Lower leg skin (tissue), 4 donors: ENCODE measurements at regions not wholly inside any gene's neighbourhood (a gene's known extent, or its start where the extent isn't known, plus 50 kb on each side); places are given as distances from the start of the nearest gene placed in this dataset.

Experiments
- DNase-seq, 2 donors: peaks; one replicate each; pipeline ENCODE4 v3.0.0-alpha.2; 2019; ENCODE audit warnings: low spot score in 2 of 2
- H3K4me3 ChIP-seq: fragments of 200-600 bp; sonication (generic); 2 replicates; pipeline ENCODE4 v1.5.1; 2017; ENCODE audit warnings: mild to moderate bottlenecking, low read depth; ENCODE audit not compliant: poor library complexity, severe bottlenecking
- POLR2A ChIP-seq, 2 donors: fragments of 450-650 bp; IDR thresholded peaks; one replicate each; pipeline ENCODE4 v1.6.1; 2016 to 2017; ENCODE audit warnings: antibody characterized with exemption in 2 of 2, mild to moderate bottlenecking in 1 of 2, moderate library complexity in 1 of 2
- WGBS, 2 donors: methylation state at CpG; one replicate each; pipeline ENCODE4 v1.1.5; 2018; 5-methylcytosine and 5-hydroxymethylcytosine counted together
- intact Hi-C: fragments of 100-400 bp; cut with DNase I; formaldehyde crosslinking; loops from one replicate; pipeline ENCODE4 v1.15.0; 2023; ENCODE audit warnings: low total_unique reads
- TF ChIP-seq, protein P1 (sequence below), 3 donors: fragments of 450-650 bp; IDR thresholded peaks; one replicate each; pipeline ENCODE4 v1.5.1; 2016; ENCODE audit warnings: antibody characterized with exemption in 3 of 3, mild to moderate bottlenecking in 3 of 3, moderate library complexity in 2 of 3

DNA sequence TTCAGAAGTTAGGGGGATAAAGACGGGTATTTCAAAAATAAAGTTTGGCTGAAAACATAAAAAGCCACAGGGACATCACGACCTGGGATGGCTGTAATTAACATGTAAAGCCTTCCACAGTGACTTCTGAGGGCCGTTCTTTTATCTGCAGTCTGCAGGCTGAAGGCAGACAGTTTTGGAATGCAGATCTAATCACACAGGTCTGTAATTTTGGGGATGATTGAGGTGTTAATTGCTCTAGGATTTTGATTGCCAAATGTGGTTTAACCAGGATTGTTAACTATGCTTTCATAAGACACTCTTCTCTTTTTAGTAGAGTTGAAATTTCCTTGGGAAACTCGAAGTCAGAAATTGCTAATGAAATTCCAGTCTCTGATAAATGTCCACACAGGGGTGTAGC is 355.5 kb downstream of the ATP23 start:
- TF ChIP-seq, protein P1, sequence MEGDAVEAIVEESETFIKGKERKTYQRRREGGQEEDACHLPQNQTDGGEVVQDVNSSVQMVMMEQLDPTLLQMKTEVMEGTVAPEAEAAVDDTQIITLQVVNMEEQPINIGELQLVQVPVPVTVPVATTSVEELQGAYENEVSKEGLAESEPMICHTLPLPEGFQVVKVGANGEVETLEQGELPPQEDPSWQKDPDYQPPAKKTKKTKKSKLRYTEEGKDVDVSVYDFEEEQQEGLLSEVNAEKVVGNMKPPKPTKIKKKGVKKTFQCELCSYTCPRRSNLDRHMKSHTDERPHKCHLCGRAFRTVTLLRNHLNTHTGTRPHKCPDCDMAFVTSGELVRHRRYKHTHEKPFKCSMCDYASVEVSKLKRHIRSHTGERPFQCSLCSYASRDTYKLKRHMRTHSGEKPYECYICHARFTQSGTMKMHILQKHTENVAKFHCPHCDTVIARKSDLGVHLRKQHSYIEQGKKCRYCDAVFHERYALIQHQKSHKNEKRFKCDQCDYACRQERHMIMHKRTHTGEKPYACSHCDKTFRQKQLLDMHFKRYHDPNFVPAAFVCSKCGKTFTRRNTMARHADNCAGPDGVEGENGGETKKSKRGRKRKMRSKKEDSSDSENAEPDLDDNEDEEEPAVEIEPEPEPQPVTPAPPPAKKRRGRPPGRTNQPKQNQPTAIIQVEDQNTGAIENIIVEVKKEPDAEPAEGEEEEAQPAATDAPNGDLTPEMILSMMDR (IDR thresholded peaks at IDR 0.05), result no peak
- TF ChIP-seq POLR2A (IDR thresholded peaks at IDR 0.05), result no peak
- no peak overlapping the region for H3K4me3 ChIP-seq
- intact Hi-C loops, result no loop called here
- DNase-seq, result no peak
- WGBS, 2 donors, result 51 to 60% methylated on average over 4 of the region's 4 CpGs

DNA sequence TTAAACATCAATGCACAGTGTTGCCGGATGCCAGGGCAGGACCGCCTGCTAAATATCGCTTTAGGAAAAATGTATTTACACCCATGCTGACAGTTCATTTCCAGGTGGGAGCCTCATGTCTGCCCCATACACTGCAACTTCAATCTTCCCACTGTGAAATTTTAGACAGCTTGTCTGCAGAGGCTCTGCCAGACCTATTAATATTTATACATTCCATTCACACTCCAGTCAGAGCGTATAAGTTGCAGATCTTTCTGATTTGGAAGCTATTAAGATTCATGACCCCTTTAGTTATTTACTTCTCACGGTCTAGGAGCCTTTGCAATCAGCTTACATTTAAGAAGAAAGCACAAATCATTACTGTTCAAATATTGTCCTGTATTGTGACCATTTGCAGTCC is 357.4 kb downstream of the ATP23 start:
- 64 to 71% methylated on average over 5 of the region's 5 CpGs for WGBS, 2 donors
- DNase-seq, result no peak
- intact Hi-C loops, result no loop called here
- TF ChIP-seq POLR2A (IDR thresholded peaks at IDR 0.05), result no peak
- TF ChIP-seq, protein P1 (IDR thresholded peaks at IDR 0.05), result no peak
- H3K4me3 ChIP-seq, result no peak overlapping the region

DNA sequence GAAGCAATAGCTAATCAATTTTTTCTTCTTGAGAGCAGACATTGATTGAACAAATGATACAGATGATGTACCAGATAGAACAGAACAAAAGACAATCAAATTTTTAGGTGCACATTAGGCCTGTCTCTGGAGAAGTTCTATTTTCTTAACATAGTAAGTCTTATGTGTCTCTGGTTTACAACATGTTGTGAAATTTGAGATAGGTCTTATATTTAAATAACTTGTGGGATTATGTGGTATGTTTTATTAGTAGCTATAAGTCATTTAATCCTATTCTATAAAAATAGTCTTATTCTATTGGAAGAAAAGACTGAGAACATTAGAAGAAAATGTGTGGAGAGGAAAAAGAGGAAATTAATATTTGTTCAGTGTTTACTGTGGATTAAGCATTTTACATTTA is 358.0 kb downstream of the ATP23 start:
- no peak for TF ChIP-seq POLR2A (IDR thresholded peaks at IDR 0.05)
- TF ChIP-seq, protein P1 (IDR thresholded peaks at IDR 0.05), result no peak
- H3K4me3 ChIP-seq, result no peak overlapping the region
- intact Hi-C loops, result no loop called here
- DNase-seq, result no peak

DNA sequence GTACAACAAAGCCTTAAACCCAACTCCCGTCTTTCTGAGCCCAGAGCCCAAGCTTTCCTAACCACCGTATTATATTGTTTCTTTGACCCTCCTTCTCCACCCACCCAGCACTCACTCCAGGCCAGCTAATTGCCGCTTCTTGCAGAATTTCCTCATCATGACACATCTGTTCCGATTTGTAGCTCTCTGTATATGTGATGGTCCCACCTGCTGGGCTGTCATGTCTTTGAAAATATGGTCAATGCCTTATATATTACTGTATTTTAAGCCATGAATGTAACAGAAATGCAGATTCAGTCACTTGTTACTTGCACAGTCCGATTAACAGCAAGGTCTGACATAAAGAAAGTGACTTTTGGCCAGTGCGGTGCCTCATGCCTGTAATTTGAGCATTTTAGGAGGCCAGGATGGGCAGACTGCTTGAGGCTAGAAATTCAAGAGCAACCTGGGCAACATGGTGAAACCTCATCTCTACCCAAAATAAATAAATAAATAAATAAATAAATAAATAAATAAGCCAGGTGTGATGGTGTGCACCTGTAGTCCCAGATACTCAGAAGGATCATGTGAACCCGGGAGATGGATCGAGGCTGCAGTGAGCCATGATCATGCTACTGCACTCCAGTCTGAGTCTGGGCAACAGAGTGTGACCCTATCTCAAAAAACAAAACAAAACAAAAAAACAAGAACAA is 359.8 kb downstream of the ATP23 start:
- WGBS, 2 donors, result 92 to 94% methylated on average over 8 of the region's 8 CpGs
- TF ChIP-seq, protein P1 (IDR thresholded peaks at IDR 0.05), result no peak
- TF ChIP-seq POLR2A (IDR thresholded peaks at IDR 0.05), result no peak
- intact Hi-C loops, result no loop called here
- no peak overlapping the region for H3K4me3 ChIP-seq
- no peak for DNase-seq

DNA sequence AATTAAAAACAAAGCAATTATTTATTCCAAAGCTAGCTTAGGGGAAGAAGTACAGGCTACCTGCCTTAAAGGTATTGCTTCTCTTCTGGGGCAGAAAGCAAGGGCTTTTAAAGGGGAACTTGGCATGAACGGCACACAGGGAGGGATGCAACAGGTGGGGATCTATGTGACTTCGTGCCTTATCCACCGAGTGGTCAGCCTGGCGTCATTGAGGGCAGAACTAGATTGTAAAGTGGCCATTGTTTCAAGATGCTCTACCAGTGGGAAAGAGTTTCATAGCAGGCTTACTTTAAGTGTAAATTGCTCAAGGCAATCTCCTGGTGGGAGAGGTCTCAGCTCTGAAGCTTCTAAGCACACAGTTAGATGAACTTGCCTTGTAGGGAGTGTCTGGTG is 360.4 kb downstream of the ATP23 start:
- DNase-seq, result no peak
- no peak for TF ChIP-seq POLR2A (IDR thresholded peaks at IDR 0.05)
- TF ChIP-seq, protein P1 (IDR thresholded peaks at IDR 0.05), result no peak
- intact Hi-C loops, result no loop called here
- no peak overlapping the region for H3K4me3 ChIP-seq
- 85 to 86% methylated on average over 4 of the region's 4 CpGs for WGBS, 2 donors

DNA sequence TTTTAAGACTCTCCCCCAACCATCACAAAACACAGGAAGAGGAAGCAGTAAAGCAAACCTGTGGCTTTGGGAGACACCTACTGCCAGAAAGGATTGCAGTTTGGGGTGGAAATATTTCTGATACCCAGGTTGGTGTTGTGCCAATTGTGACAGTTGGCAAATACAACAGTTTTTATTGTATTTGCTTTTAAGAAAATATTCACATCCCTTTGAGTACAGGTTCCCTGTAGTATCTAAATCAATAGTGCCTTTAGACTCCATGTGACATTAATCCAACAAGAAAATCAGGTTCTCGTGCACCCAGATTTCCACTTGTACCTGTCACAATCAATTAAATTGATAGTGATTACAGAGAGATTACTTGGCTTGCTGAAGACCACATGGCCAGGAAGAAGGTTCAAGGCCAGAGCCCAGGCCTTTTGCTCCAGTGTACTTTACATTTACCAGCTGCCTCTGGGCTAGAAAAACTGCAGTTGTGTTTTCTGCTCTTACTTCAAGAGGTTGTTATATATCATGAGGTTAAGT is 361.2 kb downstream of the ATP23 start:
- intact Hi-C loops, result no loop called here
- no peak overlapping the region for H3K4me3 ChIP-seq
- DNase-seq, result no peak
- 54 to 63% methylated on average over 1 of the region's 1 CpG for WGBS, 2 donors
- TF ChIP-seq, protein P1 (IDR thresholded peaks at IDR 0.05), result no peak
- TF ChIP-seq POLR2A (IDR thresholded peaks at IDR 0.05), result no peak
